Progenitor cell of endocrine pancreas (in vitro differentiated cells): ENCODE measurements at regions not wholly inside any gene's neighbourhood (a gene's known extent, or its start where the extent isn't known, plus 50 kb on each side); places are given as distances from the start of the nearest gene placed in this dataset.

ENCODE experiments used
- DNase-seq: peaks from one replicate; pipeline ENCODE4 v3.0.0; 2021; ENCODE audit warnings: low spot score; ENCODE audit not compliant: unreplicated experiment
- H3K27ac Mint-ChIP-seq: 2 replicates; pipeline ENCODE4 v1.8.0; 2021; ENCODE audit warnings: mild to moderate bottlenecking, moderate library complexity, mixed read lengths
- H3K27me3 Mint-ChIP-seq: 2 replicates; pipeline ENCODE4 v1.8.0; 2021; ENCODE audit warnings: mixed read lengths
- H3K36me3 Mint-ChIP-seq: 2 replicates; pipeline ENCODE4 v1.8.0; 2022; ENCODE audit warnings: mixed read lengths; ENCODE audit not compliant: insufficient read depth
- H3K4me1 Mint-ChIP-seq: 2 replicates; pipeline ENCODE4 v1.8.0; 2021; ENCODE audit warnings: low read depth, mixed read lengths
- H3K4me3 Mint-ChIP-seq: 2 replicates; pipeline ENCODE4 v1.8.0; 2021; ENCODE audit warnings: low read depth, mild to moderate bottlenecking, moderate library complexity, mixed read lengths
- H3K9me3 Mint-ChIP-seq: 2 replicates; pipeline ENCODE4 v1.8.0; 2021; ENCODE audit warnings: low read depth, mixed read lengths
- CTCF ChIP-seq: fragments of 200-600 bp; sonication (generic); IDR thresholded peaks from one replicate; pipeline ENCODE4 v1.5.0; 2021; ENCODE audit warnings: antibody characterized with exemption, mild to moderate bottlenecking; ENCODE audit not compliant: unreplicated experiment

DNA sequence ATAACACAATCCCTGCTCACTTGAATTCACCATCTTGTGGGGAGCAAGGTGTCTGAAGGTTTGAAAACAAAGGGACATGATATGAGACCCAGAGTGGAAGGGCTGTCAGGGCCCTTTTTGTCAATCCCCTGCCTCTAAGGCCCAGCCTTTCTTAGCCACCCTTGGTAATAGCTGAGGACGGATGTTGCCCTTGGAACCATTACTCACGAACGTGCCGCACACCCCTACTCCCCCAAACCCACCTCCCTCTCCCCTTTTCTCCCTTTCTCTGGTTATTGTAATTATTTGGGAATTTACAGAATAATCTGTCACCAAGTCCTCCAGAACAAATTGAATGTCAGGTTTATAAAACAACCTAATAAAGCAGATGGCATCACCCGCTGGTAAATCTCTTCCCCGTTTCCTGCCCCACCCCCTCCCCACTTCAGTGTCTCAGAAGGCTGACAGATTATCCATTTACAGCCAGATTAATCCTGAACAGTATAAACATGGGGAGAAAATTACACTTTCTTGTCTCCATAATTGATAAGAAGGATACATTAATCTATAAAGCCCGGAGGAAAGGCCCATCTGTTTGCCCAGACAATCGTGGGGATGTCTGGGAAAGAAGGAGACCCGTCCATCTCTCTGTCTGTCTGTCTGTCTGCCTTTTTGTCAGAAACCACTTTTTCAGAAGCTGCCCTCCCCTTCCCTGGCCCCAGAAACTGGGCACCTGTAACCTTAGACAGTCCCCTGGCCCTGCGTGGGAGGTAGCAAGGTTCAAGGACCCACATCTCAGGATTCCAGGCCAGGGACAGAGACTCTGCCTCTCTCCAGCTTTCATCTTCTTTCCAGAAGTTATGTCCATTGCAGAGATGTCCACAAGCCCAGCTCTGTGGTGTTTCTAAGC lies 60.6 kb upstream of the CD34 start:
- H3K27ac Mint-ChIP-seq = no peak overlapping the region
- H3K4me1 Mint-ChIP-seq = peaks cover 6% of the 10 kb centered on the region
- TF ChIP-seq CTCF = no peak
- H3K9me3 Mint-ChIP-seq = no peaks in the 10 kb centered on the region
- H3K4me3 Mint-ChIP-seq = no peak overlapping the region
- H3K36me3 Mint-ChIP-seq = no peaks in the 10 kb centered on the region
- DNase-seq = no peak
- H3K27me3 Mint-ChIP-seq = peaks cover 30% of the 10 kb centered on the region

DNA sequence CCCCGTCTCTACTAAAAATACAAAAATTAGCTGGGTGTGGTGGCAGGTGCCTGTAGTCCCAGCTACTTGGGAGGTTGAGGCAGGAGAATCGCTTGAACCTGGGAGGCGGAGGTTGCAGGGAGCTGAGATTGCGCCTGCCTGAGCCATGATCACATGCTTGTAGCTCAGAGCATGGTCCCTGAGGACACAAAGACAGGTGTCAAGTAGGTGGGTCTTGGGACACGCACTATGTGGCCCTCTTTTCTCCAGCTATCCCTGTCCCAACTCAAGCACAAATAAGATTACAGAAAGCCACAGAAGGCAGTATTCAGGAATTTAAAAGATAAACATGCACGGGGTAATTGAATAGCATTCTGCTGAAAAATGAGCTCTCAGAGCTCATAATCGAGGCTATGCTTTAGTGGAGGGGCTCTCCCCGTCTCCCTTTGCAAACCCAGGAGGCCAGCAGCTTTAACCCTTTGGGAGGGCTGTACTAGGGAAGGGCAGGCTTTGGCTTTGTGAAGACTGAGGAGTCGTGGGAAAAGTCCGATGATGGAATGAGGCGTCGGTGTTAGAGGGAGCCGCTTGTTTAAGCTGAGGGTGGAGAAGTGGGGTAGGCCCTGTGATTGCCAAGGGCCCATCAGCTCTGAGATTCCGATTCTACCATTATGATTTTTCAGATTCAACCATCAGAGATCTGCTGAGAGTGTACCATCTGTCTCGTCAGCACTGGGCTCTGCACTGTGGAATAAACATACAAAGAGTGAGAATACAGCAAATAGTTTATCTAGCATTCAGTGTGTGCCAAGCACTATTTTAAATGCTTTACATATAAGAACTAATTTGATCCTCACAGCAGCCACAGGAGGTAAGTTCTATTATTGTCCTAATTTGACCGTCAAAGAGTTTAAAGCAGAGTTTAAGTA lies 59.7 kb upstream of the CD34 start:
- Mint-ChIP-seq H3K36me3 (no peaks in the 10 kb centered on the region), H3K9me3 (no peaks in the 10 kb centered on the region), H3K27me3 (peaks cover 38% of the 10 kb centered on the region), H3K4me3 (no peak overlapping the region), H3K4me1 (peaks cover 6% of the 10 kb centered on the region), H3K27ac (no peak overlapping the region)
- DNase-seq = no peak
- TF ChIP-seq CTCF = no peak

DNA sequence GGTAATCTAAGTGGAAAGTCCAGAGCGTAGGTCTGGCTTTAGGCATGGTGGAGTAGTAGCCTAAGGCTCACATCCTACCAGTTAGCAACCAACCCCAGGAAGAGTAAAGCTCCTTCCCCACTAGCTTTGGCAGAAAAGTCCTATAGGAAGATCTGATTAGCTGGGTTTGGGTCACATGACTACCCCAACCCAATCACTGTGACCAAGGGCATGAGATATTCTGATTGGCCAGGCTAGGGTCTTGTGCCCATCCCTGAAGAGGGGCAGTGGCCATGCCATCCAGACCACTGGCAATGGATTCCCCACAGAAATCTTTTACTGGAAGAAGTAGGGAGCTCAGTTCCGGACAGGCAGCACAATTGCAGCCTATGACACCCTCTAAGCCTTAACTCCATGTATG lies 58.6 kb upstream of the CD34 start:
- TF ChIP-seq CTCF = no peak
- no peaks in the 10 kb centered on the region for H3K9me3 Mint-ChIP-seq
- H3K36me3 Mint-ChIP-seq = no peaks in the 10 kb centered on the region
- no peak for DNase-seq
- peaks cover 44% of the 10 kb centered on the region for H3K27me3 Mint-ChIP-seq
- peaks cover 6% of the 10 kb centered on the region for H3K4me1 Mint-ChIP-seq
- H3K4me3 Mint-ChIP-seq = no peak overlapping the region
- no peak overlapping the region for H3K27ac Mint-ChIP-seq

DNA sequence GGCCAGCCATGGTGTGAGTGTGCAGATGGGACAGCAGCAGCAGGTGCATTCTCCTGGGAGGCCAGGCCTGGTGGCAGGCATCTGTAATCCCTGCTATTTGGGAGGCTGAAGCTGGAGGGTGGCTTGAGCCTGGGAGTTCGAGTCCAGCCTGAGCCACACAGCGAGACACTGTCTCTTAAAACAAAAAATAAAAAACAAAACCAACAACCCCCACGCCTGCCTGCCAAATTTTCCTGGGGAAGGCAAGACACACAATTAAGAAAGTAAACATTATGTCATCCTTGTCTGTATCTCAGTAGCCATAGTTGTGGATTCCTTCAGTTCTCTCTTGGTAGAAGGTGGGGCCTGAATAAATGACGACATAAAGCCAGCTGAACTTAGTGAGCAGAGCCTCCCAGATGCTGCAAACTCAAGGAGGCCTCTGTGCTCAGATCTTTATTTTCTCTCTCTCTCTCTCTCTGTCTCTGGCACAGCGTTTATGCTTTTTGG lies 57.6 kb upstream of the CD34 start:
- peaks cover 43% of the 10 kb centered on the region for H3K27me3 Mint-ChIP-seq
- no peaks in the 10 kb centered on the region for H3K9me3 Mint-ChIP-seq
- H3K4me3 Mint-ChIP-seq = no peak overlapping the region
- H3K27ac Mint-ChIP-seq = no peak overlapping the region
- DNase-seq = no peak
- peaks cover 9% of the 10 kb centered on the region for H3K4me1 Mint-ChIP-seq
- no peak for TF ChIP-seq CTCF
- no peaks in the 10 kb centered on the region for H3K36me3 Mint-ChIP-seq

- DNase-seq = no peak
- TF ChIP-seq CTCF = no peak
- Mint-ChIP-seq H3K4me1 (peaks cover 11% of the 10 kb centered on the region), H3K27ac (no peak overlapping the region), H3K4me3 (no peak overlapping the region), H3K36me3 (no peaks in the 10 kb centered on the region), H3K9me3 (no peaks in the 10 kb centered on the region), H3K27me3 (peaks cover 38% of the 10 kb centered on the region)
Measured at GRCh38 chr1:207967703-207968102, 56.8 kb upstream of the CD34 start.
